BLaER1 (cell line): ENCODE measurements at regions not wholly inside any gene's neighbourhood (a gene's known extent, or its start where the extent isn't known, plus 50 kb on each side); places are given as distances from the start of the nearest gene placed in this dataset.
"Not testable (repeated sequence)": the region's sequence is repeated elsewhere in the genome, so short reads cannot be mapped to it uniquely, and the experiment has no call there.

Experiments used
- H3K27ac ChIP-seq: shearing (Covaris generic); formaldehyde crosslinking; 2 replicates; pipeline ENCODE4 v1.8.1; 2022
- H3K27me3 ChIP-seq: shearing (Covaris generic); formaldehyde crosslinking; 2 replicates; pipeline ENCODE4 v1.8.1; 2022
- H3K36me3 ChIP-seq: shearing (Covaris generic); formaldehyde crosslinking; 2 replicates; pipeline ENCODE4 v1.8.1; 2022
- H3K4me1 ChIP-seq: shearing (Covaris generic); formaldehyde crosslinking; 2 replicates; pipeline ENCODE4 v1.8.1; 2022
- H3K4me2 ChIP-seq: shearing (Covaris generic); formaldehyde crosslinking; 2 replicates; pipeline ENCODE4 v1.8.1; 2022
- H3K4me3 ChIP-seq: shearing (Covaris generic); formaldehyde crosslinking; 2 replicates; pipeline ENCODE4 v1.8.1; 2022
- H3K9ac ChIP-seq: shearing (Covaris generic); formaldehyde crosslinking; 2 replicates; pipeline ENCODE4 v1.8.1; 2022
- H3K9me3 ChIP-seq: shearing (Covaris generic); formaldehyde crosslinking; 2 replicates; pipeline ENCODE4 v1.8.1; 2022
- H4K20me1 ChIP-seq: shearing (Covaris generic); formaldehyde crosslinking; 2 replicates; pipeline ENCODE4 v1.8.1; 2022
- Cebpa-rat ChIP-seq: shearing (Covaris generic); IDR thresholded peaks from 2 replicates; pipeline ENCODE4 v1.8.1; 2022

DNA sequence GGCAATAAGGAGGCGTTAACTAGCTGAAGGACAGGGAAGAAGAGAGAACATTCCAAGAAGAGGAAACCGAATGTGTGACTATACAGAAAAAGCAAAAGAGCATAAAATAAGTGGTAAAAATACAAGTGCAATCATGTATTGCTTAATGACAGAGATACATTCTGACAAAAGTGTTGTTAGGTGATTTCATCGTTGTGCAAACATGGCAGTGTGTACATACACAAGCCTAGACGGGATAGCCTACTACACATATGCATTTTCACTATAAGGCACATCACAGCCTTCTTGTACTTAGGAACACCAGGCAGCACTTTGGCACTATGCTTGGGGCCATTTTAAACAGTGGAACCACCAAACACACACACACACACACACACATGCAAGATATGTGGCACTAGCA, 299.3 kb downstream of the BCAT1 start:
- no peak overlapping the region for H3K9ac ChIP-seq
- peaks cover 10% of the 10 kb centered on the region for H3K9me3 ChIP-seq
- H3K4me3 ChIP-seq = no peak overlapping the region
- H3K27ac ChIP-seq = no peak overlapping the region
- no peaks in the 10 kb centered on the region for H3K36me3 ChIP-seq
- H3K4me1 ChIP-seq = no peaks in the 10 kb centered on the region
- no peaks in the 10 kb centered on the region for H4K20me1 ChIP-seq
- H3K4me2 ChIP-seq = no peak overlapping the region
- H3K27me3 ChIP-seq = no peaks in the 10 kb centered on the region
- TF ChIP-seq Cebpa-rat = no peak

DNA sequence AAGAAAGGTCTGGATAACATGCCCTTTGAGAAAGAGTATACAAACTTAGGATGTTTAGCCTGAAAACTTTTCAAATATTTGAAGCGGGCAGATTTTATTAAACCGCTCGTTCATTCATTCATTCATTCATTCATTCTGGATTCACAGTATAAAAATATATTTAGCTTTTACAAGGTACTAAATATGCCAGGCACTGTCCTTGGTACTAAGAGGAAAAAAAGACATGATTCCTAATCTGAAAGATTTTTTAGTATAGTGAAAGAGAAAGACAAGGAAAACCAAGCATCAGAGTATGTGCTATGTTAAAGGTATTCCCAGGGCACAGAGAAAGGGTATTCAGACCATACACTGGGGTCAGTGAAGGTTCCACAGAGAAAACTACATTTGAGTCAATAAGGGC, 299.7 kb downstream of the BCAT1 start:
- no peaks in the 10 kb centered on the region for H4K20me1 ChIP-seq
- no peaks in the 10 kb centered on the region for H3K27me3 ChIP-seq
- no peak overlapping the region for H3K4me3 ChIP-seq
- no peaks in the 10 kb centered on the region for H3K36me3 ChIP-seq
- H3K9ac ChIP-seq = no peak overlapping the region
- H3K4me1 ChIP-seq = no peaks in the 10 kb centered on the region
- H3K27ac ChIP-seq = no peak overlapping the region
- peaks cover 6% of the 10 kb centered on the region for H3K9me3 ChIP-seq
- TF ChIP-seq Cebpa-rat = no peak
- H3K4me2 ChIP-seq = no peak overlapping the region

GRCh38 chr12:24645254-24645653, 303.6 kb downstream of the BCAT1 start:
- no peak overlapping the region for H3K4me3 ChIP-seq
- no peak overlapping the region for H3K9ac ChIP-seq

GRCh38 chr12:24643120-24644119, 305.5 kb downstream of the BCAT1 start:
- Histone ChIP-seq H4K20me1 (no peaks in the 10 kb centered on the region), H3K36me3 (no peaks in the 10 kb centered on the region), H3K4me2 (no peak overlapping the region), H3K27me3 (no peaks in the 10 kb centered on the region), H3K27ac (no peak overlapping the region), H3K4me1 (no peaks in the 10 kb centered on the region), H3K9ac (no peak overlapping the region), H3K4me3 (no peak overlapping the region), H3K9me3 (no peaks in the 10 kb centered on the region)
- no peak for TF ChIP-seq Cebpa-rat

More at GRCh38 chr12:24645254-24645653, 303.6 kb downstream of the BCAT1 start:
- no peak overlapping the region for H3K27ac ChIP-seq
- no peaks in the 10 kb centered on the region for H3K9me3 ChIP-seq
- no peaks in the 10 kb centered on the region for H3K4me1 ChIP-seq
- no peaks in the 10 kb centered on the region for H3K27me3 ChIP-seq
- H3K36me3 ChIP-seq = no peaks in the 10 kb centered on the region
- TF ChIP-seq Cebpa-rat = no peak
- no peak overlapping the region for H3K4me2 ChIP-seq
- H4K20me1 ChIP-seq = no peaks in the 10 kb centered on the region

DNA sequence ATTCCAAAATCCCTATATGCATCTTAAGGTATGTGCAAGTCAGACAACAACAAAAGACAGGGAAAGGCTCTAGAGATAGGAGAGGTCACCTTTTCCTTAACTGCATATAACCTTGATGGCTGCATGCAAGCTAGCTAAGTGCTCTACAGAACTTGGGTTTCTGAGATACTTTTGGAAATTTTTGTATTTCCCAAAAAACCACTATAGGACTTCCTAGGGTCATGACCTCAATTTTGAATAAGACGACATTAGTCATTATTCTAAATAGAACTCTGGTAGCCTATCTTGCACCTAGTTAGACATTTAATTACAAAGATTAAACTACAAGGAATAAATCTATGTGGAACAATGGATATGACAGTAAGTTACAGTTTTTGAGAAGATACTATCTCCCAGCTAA, 309.3 kb downstream of the BCAT1 start:
- no peak for TF ChIP-seq Cebpa-rat
- Histone ChIP-seq H3K4me1 (no peaks in the 10 kb centered on the region), H3K27me3 (no peaks in the 10 kb centered on the region), H3K36me3 (no peaks in the 10 kb centered on the region), H3K9me3 (no peaks in the 10 kb centered on the region), H3K4me3 (no peak overlapping the region), H3K9ac (no peak overlapping the region), H3K4me2 (no peak overlapping the region), H3K27ac (no peak overlapping the region), H4K20me1 (no peaks in the 10 kb centered on the region)

DNA sequence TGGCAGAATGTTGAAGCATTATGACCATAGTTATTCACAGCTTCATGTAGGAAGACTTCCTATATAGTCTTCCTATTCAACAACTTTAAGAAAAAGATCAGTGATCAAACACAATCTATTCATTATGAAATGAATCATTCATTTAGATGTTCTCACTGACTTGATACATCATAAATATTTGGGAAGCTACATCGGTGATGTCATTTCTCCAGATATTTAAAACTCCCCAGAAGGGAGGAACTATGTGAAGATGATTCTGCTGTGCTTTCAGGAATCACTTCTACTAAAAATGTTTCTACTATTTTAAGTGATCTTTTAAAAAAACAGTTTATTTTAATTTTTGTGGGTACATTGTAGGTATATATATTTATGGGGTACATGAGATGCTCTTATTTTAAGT, 316.4 kb downstream of the BCAT1 start:
- no peak overlapping the region for H3K27ac ChIP-seq
- no peak overlapping the region for H3K4me2 ChIP-seq
- H3K36me3 ChIP-seq = no peaks in the 10 kb centered on the region
- no peak overlapping the region for H3K4me3 ChIP-seq
- H3K27me3 ChIP-seq = no peaks in the 10 kb centered on the region
- H3K9me3 ChIP-seq = no peaks in the 10 kb centered on the region
- H3K9ac ChIP-seq = no peak overlapping the region
- no peaks in the 10 kb centered on the region for H4K20me1 ChIP-seq
- TF ChIP-seq Cebpa-rat = no peak
- H3K4me1 ChIP-seq = no peaks in the 10 kb centered on the region

DNA sequence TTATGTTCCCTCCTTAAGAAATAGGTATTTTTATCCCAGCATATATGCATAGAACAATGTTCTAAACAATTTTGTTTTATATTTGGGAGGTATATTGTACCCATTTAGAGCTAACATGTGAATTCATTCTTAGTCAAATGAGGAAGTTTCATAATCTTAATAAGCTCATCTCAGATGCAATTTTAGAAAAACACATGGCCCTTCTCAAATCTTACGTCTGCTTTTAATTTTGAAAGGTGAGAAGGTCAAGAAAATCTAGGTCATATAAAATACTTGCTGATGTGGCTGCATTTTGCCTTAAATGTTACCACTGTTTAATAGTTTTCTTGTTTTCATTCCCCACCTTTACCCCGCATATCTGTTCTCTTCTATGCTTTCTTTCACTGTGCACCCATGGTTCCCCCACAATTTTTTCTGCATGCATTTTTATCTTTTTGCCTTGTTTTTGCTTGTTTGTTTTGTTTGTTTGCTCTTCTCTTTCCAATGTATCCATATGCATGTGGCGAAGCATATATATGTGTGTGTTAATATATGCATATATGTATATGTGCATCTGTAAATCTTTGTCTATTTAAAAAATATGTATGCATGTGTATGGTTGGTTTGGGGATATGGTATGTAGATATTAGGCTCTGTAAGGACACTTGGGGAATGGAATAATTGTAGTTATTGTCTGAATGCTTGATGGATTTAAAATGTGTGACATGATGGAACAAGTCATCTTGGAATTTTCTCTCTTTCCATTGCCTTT, 317.1 kb downstream of the BCAT1 start:
- Histone ChIP-seq H3K4me2 (no peak overlapping the region), H3K4me3 (no peak overlapping the region), H3K27ac (no peak overlapping the region)

GRCh38 chr12:24630856-24631255, 318.0 kb downstream of the BCAT1 start:
- no peak overlapping the region for H3K4me3 ChIP-seq
- no peak overlapping the region for H3K27ac ChIP-seq
- H4K20me1 ChIP-seq = no peaks in the 10 kb centered on the region
- no peaks in the 10 kb centered on the region for H3K36me3 ChIP-seq
- H3K4me1 ChIP-seq = no peaks in the 10 kb centered on the region
- TF ChIP-seq Cebpa-rat = no peak
- no peak overlapping the region for H3K9ac ChIP-seq
- no peaks in the 10 kb centered on the region for H3K9me3 ChIP-seq
- H3K27me3 ChIP-seq = no peaks in the 10 kb centered on the region
- H3K4me2 ChIP-seq = no peak overlapping the region

More for the DNA sequence above, 317.1 kb downstream of the BCAT1 start:
- no peak for TF ChIP-seq Cebpa-rat
- Histone ChIP-seq H3K36me3 (no peaks in the 10 kb centered on the region), H4K20me1 (no peaks in the 10 kb centered on the region), H3K9ac (no peak overlapping the region), H3K9me3 (no peaks in the 10 kb centered on the region), H3K4me1 (no peaks in the 10 kb centered on the region), H3K27me3 (no peaks in the 10 kb centered on the region)

- TF ChIP-seq Cebpa-rat = no peak
- Histone ChIP-seq H3K27me3 (no peaks in the 10 kb centered on the region), H3K4me3 (no peak overlapping the region), H3K4me1 (no peaks in the 10 kb centered on the region), H4K20me1 (no peaks in the 10 kb centered on the region), H3K9ac (no peak overlapping the region), H3K4me2 (no peak overlapping the region), H3K27ac (no peak overlapping the region), H3K36me3 (no peaks in the 10 kb centered on the region), H3K9me3 (no peaks in the 10 kb centered on the region)
Observed at GRCh38 chr12:24630446-24630845, 318.5 kb downstream of the BCAT1 start.

- Histone ChIP-seq H3K4me2 (no peak overlapping the region), H3K9me3 (no peaks in the 10 kb centered on the region), H3K4me1 (no peaks in the 10 kb centered on the region), H3K27ac (no peak overlapping the region), H3K9ac (no peak overlapping the region), H3K27me3 (no peaks in the 10 kb centered on the region), H3K4me3 (no peak overlapping the region), H3K36me3 (no peaks in the 10 kb centered on the region), H4K20me1 (no peaks in the 10 kb centered on the region)
- TF ChIP-seq Cebpa-rat = no peak
Observed at GRCh38 chr12:24625103-24625502, 323.8 kb downstream of the BCAT1 start.

- H4K20me1 ChIP-seq, H3K9ac ChIP-seq, H3K4me3 ChIP-seq, H3K9me3 ChIP-seq, H3K27ac ChIP-seq, H3K27me3 ChIP-seq, H3K4me2 ChIP-seq, H3K4me1 ChIP-seq, H3K36me3 ChIP-seq: not testable (repeated sequence)
Observed at GRCh38 chr12:24619954-24620353, 328.9 kb downstream of the BCAT1 start.
